Parathyroid adenoma (tissue), 2 donors: ENCODE measurements at regions not wholly inside any gene's neighbourhood (a gene's known extent, or its start where the extent isn't known, plus 50 kb on each side); places are given as distances from the start of the nearest gene placed in this dataset.

Experiments
- H2AFZ ChIP-seq: fragments of 300-600 bp; sonication (generic); one replicate; pipeline ENCODE4 v1.7.0; 2017; ENCODE audit warnings: antibody characterized with exemption, mild to moderate bottlenecking
- H3K27ac ChIP-seq: fragments of 300-600 bp; sonication (generic); one replicate; pipeline ENCODE4 v1.7.0; 2017
- H3K27me3 ChIP-seq: fragments of 300-600 bp; sonication (generic); one replicate; pipeline ENCODE4 v1.7.0; 2017; ENCODE audit warnings: low read length; ENCODE audit not compliant: control insufficient read depth, insufficient read depth
- H3K36me3 ChIP-seq: fragments of 300-600 bp; sonication (generic); one replicate; pipeline ENCODE4 v1.7.0; 2017; ENCODE audit warnings: low read length; ENCODE audit not compliant: control insufficient read depth, insufficient read depth
- H3K4me1 ChIP-seq: fragments of 300-600 bp; sonication (generic); one replicate; pipeline ENCODE4 v1.7.0; 2017; ENCODE audit warnings: control low read depth
- H3K4me2 ChIP-seq: fragments of 300-600 bp; sonication (generic); one replicate; pipeline ENCODE4 v1.7.0; 2017; ENCODE audit warnings: low read length
- H3K4me3 ChIP-seq: fragments of 300-600 bp; sonication (generic); one replicate; pipeline ENCODE4 v1.7.0; 2017; ENCODE audit warnings: low read depth, low read length
- H3K79me2 ChIP-seq: fragments of 300-600 bp; sonication (generic); one replicate; pipeline ENCODE4 v1.7.0; 2017; ENCODE audit warnings: control low read depth
- H3K9ac ChIP-seq: fragments of 300-600 bp; sonication (generic); one replicate; pipeline ENCODE4 v1.7.0; 2017; ENCODE audit warnings: mild to moderate bottlenecking
- H3K9me3 ChIP-seq: fragments of 300-600 bp; sonication (generic); one replicate; pipeline ENCODE4 v1.7.0; 2017; ENCODE audit warnings: low read length; ENCODE audit not compliant: control insufficient read depth
- CTCF ChIP-seq: fragments of 300-600 bp; sonication (generic); IDR thresholded peaks from one replicate; pipeline ENCODE4 v1.7.0; 2017; ENCODE audit warnings: antibody characterized with exemption, mild to moderate bottlenecking
- donor health status: primary hyperparathyroidism.

- no peaks in the 10 kb centered on the region for H3K4me1 ChIP-seq
- no peak overlapping the region for H2AFZ ChIP-seq
- no peaks in the 10 kb centered on the region for H3K79me2 ChIP-seq
- H3K9ac ChIP-seq = no peak overlapping the region
- no peak overlapping the region for H3K27ac ChIP-seq
- no peaks in the 10 kb centered on the region for H3K9me3 ChIP-seq
- no peak for TF ChIP-seq CTCF
- H3K4me3 ChIP-seq = no peak overlapping the region
- H3K27me3 ChIP-seq = no peaks in the 10 kb centered on the region
- H3K4me2 ChIP-seq = no peak overlapping the region
- H3K36me3 ChIP-seq = no peaks in the 10 kb centered on the region
These were observed 711.2 kb downstream of the MRPL39 start for GRCh38 chr21:24895885-24896734.

GRCh38 chr21:24894324-24894723, 713.0 kb downstream of the MRPL39 start:
- Histone ChIP-seq H3K79me2 (no peaks in the 10 kb centered on the region), H3K36me3 (no peaks in the 10 kb centered on the region), H3K9me3 (no peaks in the 10 kb centered on the region), H3K4me2 (no peak overlapping the region), H3K4me3 (no peak overlapping the region), H3K27me3 (no peaks in the 10 kb centered on the region), H2AFZ (no peak overlapping the region), H3K9ac (no peak overlapping the region), H3K27ac (no peak overlapping the region), H3K4me1 (no peaks in the 10 kb centered on the region)
- TF ChIP-seq CTCF = no peak

- no peak for TF ChIP-seq CTCF
- H3K9me3 ChIP-seq = no peaks in the 10 kb centered on the region
These were observed 717.3 kb downstream of the MRPL39 start for GRCh38 chr21:24890021-24890420.

GRCh38 chr21:24881506-24881905, 725.8 kb downstream of the MRPL39 start:
- Histone ChIP-seq H3K27ac (no peak overlapping the region), H2AFZ (no peak overlapping the region), H3K4me3 (no peak overlapping the region), H3K9ac (no peak overlapping the region), H3K4me2 (no peak overlapping the region), H3K79me2 (no peaks in the 10 kb centered on the region), H3K27me3 (no peaks in the 10 kb centered on the region), H3K36me3 (no peaks in the 10 kb centered on the region), H3K4me1 (no peaks in the 10 kb centered on the region), H3K9me3 (no peaks in the 10 kb centered on the region)
- TF ChIP-seq CTCF = no peak

More at GRCh38 chr21:24890021-24890420, 717.3 kb downstream of the MRPL39 start:
- Histone ChIP-seq H3K4me1 (no peaks in the 10 kb centered on the region), H3K27ac (no peak overlapping the region), H3K27me3 (no peaks in the 10 kb centered on the region), H3K4me3 (no peak overlapping the region), H2AFZ (no peak overlapping the region), H3K79me2 (no peaks in the 10 kb centered on the region), H3K9ac (no peak overlapping the region), H3K4me2 (no peak overlapping the region), H3K36me3 (no peaks in the 10 kb centered on the region)

- Histone ChIP-seq H3K4me3 (no peak overlapping the region), H3K4me2 (no peak overlapping the region), H3K4me1 (no peaks in the 10 kb centered on the region), H3K27me3 (no peaks in the 10 kb centered on the region), H3K27ac (no peak overlapping the region), H3K79me2 (no peaks in the 10 kb centered on the region), H3K36me3 (no peaks in the 10 kb centered on the region), H2AFZ (no peak overlapping the region), H3K9ac (no peak overlapping the region), H3K9me3 (no peaks in the 10 kb centered on the region)
- no peak for TF ChIP-seq CTCF
These were observed 736.6 kb downstream of the MRPL39 start for GRCh38 chr21:24870633-24871032.
